Karpas-422 (cell line): ENCODE measurements at regions not wholly inside any gene's neighbourhood (a gene's known extent, or its start where the extent isn't known, plus 50 kb on each side); places are given as distances from the start of the nearest gene placed in this dataset.

Experiments used
- DNase-seq: peaks from one replicate; pipeline ENCODE4 v3.0.0-alpha.2; 2015
- H2AFZ ChIP-seq: fragments of 200-600 bp; sonication (generic); 2 replicates; pipeline ENCODE4 v1.6.1; 2014; ENCODE audit warnings: antibody characterized with exemption, low read length, mixed read lengths
- H3K27ac ChIP-seq: fragments of 200-600 bp; sonication (generic); 2 replicates; pipeline ENCODE4 v1.5.1; 2014; ENCODE audit warnings: mild to moderate bottlenecking, low read length, moderate library complexity
- H3K27me3 ChIP-seq: fragments of 200-600 bp; sonication (generic); 2 replicates; pipeline ENCODE4 v1.6.1; 2014; ENCODE audit warnings: low read length, mixed read lengths
- H3K36me3 ChIP-seq: fragments of 200-600 bp; sonication (generic); 2 replicates; pipeline ENCODE4 v1.6.1; 2014; ENCODE audit warnings: low read length, mixed read lengths; ENCODE audit not compliant: insufficient read depth
- H3K4me1 ChIP-seq: fragments of 200-600 bp; sonication (generic); 2 replicates; pipeline ENCODE4 v1.6.1; 2014; ENCODE audit warnings: mild to moderate bottlenecking, low read length, mixed read lengths
- H3K4me2 ChIP-seq: fragments of 200-600 bp; sonication (generic); 2 replicates; pipeline ENCODE4 v1.6.1; 2014; ENCODE audit warnings: low read length, low read depth, mild to moderate bottlenecking; ENCODE audit not compliant: poor library complexity, severe bottlenecking
- H3K4me3 ChIP-seq: fragments of 200-600 bp; sonication (generic); 2 replicates; pipeline ENCODE4 v1.5.1; 2014; ENCODE audit warnings: mild to moderate bottlenecking, antibody characterized with exemption, low read length, mixed read lengths
- H3K79me2 ChIP-seq: fragments of 200-600 bp; sonication (generic); 2 replicates; pipeline ENCODE4 v1.6.1; 2014; ENCODE audit warnings: mild to moderate bottlenecking, low read length, mixed read lengths
- H3K9ac ChIP-seq: fragments of 200-600 bp; sonication (generic); 2 replicates; pipeline ENCODE4 v1.6.0; 2014; ENCODE audit warnings: low read length
- H3K9me2 ChIP-seq: fragments of 200-600 bp; sonication (generic), shearing (Covaris generic); replicated peaks from 2 replicates; pipeline ENCODE4 v1.6.0; 2014; ENCODE audit warnings: mild to moderate bottlenecking, low read length, moderate library complexity; ENCODE audit not compliant: insufficient read depth
- H3K9me3 ChIP-seq: fragments of 300-700, 200-600 bp; sonication (generic); 2 replicates; pipeline ENCODE4 v1.6.1; 2014; ENCODE audit warnings: low read length, mixed read lengths
- H4K20me1 ChIP-seq: fragments of 200-600 bp; sonication (generic); 2 replicates; pipeline ENCODE4 v1.6.1; 2014; ENCODE audit warnings: mild to moderate bottlenecking, antibody characterized with exemption, low read length, low read depth; ENCODE audit not compliant: insufficient read depth

DNA sequence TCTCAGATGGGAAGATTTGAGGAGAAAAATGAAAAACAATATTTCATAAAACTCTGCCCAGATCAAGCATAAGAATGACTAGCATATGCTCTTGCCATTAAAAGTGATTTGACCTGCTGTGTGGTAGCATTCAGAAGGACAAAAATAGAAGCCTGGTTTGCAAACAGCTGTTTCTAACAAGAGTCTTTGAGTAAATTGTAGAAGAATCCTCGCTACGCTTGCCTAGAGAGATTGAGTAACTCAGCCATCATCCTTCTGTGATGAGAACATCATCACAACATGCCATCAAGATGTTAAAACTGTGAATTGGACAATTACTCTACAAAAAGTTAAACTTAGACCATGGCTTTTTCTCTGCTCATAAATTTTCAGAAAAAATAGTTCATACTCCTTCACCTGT, 168.9 kb upstream of the PUDP start:
- peaks cover 9% of the 10 kb centered on the region; the same call in 1 of the 2 replicates for H3K79me2 ChIP-seq
- no peak overlapping the region for H3K27ac ChIP-seq
- no peak overlapping the region for H3K9ac ChIP-seq
- H3K36me3 ChIP-seq: peaks cover 26% of the 10 kb centered on the region; the same call in 1 of the 2 replicates
- no peak overlapping the region for H3K4me3 ChIP-seq
- no peaks in the 10 kb centered on the region for H3K27me3 ChIP-seq
- no peak overlapping the region for H2AFZ ChIP-seq
- no peak overlapping the region for H3K4me2 ChIP-seq
- no peaks in the 10 kb centered on the region for H3K9me2 ChIP-seq
- H4K20me1 ChIP-seq: no peaks in the 10 kb centered on the region
- no peaks in the 10 kb centered on the region for H3K9me3 ChIP-seq
- no peak for DNase-seq
- H3K4me1 ChIP-seq: 0 out of 2 replicates have a peak, but pooled peaks cover 3% of the 10 kb centered on the region

DNA sequence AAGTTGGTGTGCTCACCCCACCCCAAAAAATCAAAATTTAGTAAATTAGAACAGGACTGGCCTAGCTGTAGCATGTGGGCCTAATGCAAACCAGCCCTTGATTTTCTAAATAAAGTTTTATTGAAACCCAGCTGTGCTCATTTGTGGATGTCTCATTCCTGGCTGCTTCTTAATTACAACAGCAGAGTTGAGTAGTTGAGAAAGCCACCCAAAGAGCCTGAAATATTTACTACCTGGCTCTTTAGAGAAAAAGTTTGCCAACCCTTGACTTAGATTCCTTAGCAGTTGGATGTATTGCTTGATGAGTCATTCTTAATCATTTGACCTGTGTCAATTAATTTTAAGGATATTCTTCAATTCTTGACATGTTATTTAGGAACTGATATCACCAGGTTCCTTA, 168.3 kb upstream of the PUDP start:
- H3K9me2 ChIP-seq: no peaks in the 10 kb centered on the region
- no peaks in the 10 kb centered on the region for H3K27me3 ChIP-seq
- H3K4me3 ChIP-seq: no peak overlapping the region
- H3K4me1 ChIP-seq: 0 out of 2 replicates have a peak, but pooled peaks cover 3% of the 10 kb centered on the region
- no peak overlapping the region for H3K9ac ChIP-seq
- H3K27ac ChIP-seq: no peak overlapping the region
- H2AFZ ChIP-seq: no peak overlapping the region
- H4K20me1 ChIP-seq: no peaks in the 10 kb centered on the region
- DNase-seq: no peak
- peaks cover 27% of the 10 kb centered on the region for H3K36me3 ChIP-seq
- peaks cover 9% of the 10 kb centered on the region; the same call in 1 of the 2 replicates for H3K79me2 ChIP-seq
- H3K9me3 ChIP-seq: no peaks in the 10 kb centered on the region
- H3K4me2 ChIP-seq: no peak overlapping the region

DNA sequence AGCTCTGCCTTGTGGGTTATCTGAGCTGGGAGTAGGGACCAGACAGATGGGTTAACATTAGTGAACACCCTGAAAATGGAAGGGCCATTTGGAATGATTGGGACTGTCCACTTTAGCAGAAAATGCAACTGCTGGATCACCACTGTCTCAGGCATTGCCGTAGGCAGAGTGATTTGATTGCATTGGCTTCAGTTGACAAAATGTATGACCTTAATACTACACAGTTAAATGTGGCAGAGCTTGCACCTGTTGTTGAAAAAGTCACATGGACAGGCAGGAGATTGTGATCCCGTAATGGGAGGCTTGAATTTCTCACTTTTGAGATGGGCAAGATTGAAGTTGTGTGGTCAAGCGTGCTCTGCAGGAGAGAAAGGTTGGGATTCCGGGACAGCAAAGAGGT, 166.5 kb upstream of the PUDP start:
- Histone ChIP-seq H3K27me3 (no peaks in the 10 kb centered on the region), H4K20me1 (no peaks in the 10 kb centered on the region), H3K36me3 (peaks cover 32% of the 10 kb centered on the region), H3K9me3 (no peaks in the 10 kb centered on the region), H3K79me2 (peaks cover 12% of the 10 kb centered on the region; the same call in 1 of the 2 replicates), H3K9me2 (no peaks in the 10 kb centered on the region), H3K9ac (no peak overlapping the region), H3K4me1 (0 out of 2 replicates have a peak, but pooled peaks cover 3% of the 10 kb centered on the region), H3K4me2 (no peak overlapping the region), H3K4me3 (no peak overlapping the region), H2AFZ (no peak overlapping the region), H3K27ac (no peak overlapping the region)
- DNase-seq: no peak

DNA sequence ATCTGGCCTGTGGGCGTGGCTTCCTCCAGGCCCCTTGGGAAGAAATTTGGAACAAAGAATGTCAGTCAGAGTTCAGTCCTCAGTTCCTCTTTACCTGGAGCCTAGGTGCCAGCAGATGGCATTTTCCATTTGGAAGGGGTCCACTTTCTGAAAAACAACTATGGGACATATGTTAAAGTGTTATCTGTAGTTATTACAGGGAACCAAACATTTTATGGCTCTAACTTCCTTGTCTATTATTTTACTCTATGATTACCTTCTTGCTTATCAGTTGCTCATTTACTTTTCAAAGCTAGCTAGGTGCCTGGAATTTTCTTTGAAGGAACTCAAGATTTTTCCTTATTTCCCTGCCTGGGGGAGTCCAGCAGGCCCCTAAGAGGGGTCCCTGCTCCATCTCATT, 159.8 kb upstream of the PUDP start:
- no peaks in the 10 kb centered on the region for H4K20me1 ChIP-seq
- H3K4me1 ChIP-seq: no peaks in the 10 kb centered on the region

DNA sequence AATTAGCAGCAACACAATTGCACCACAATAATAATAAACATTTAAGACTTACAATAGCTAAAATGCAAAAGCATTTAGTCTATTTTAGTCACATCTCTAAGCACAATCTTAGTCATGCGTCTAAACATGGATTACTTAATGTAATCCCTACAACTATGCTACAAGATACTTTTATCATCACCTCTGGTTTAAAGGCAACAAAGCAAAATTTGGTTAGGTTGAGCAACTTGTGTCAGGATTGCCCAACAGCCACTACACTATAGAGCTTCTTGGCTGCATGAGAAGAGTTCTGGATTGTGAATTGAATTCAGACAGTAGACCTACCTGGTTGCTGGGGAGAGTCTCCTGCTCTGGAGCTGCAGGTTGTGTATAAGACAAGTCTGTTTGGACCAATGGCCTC, 146.5 kb upstream of the PUDP start:
- Histone ChIP-seq H3K36me3 (peaks cover 23% of the 10 kb centered on the region; the same call in 1 of the 2 replicates), H3K4me2 (no peak overlapping the region), H3K27ac (no peak overlapping the region), H3K9me3 (no peaks in the 10 kb centered on the region), H3K27me3 (no peaks in the 10 kb centered on the region), H3K9ac (no peak overlapping the region), H4K20me1 (no peaks in the 10 kb centered on the region), H3K4me1 (no peaks in the 10 kb centered on the region), H3K9me2 (no peaks in the 10 kb centered on the region), H3K79me2 (no peaks in the 10 kb centered on the region), H3K4me3 (no peak overlapping the region), H2AFZ (no peak overlapping the region)
- no peak for DNase-seq

More for the DNA sequence above, 159.8 kb upstream of the PUDP start:
- Histone ChIP-seq H3K27me3 (no peaks in the 10 kb centered on the region), H3K4me2 (no peak overlapping the region), H3K27ac (no peak overlapping the region), H3K79me2 (peaks cover 3% of the 10 kb centered on the region; the same call in 1 of the 2 replicates), H3K9ac (no peak overlapping the region), H3K4me3 (no peak overlapping the region), H3K9me2 (no peaks in the 10 kb centered on the region), H3K9me3 (no peaks in the 10 kb centered on the region), H2AFZ (no peak overlapping the region), H3K36me3 (peaks cover 52% of the 10 kb centered on the region)
- DNase-seq: no peak

DNA sequence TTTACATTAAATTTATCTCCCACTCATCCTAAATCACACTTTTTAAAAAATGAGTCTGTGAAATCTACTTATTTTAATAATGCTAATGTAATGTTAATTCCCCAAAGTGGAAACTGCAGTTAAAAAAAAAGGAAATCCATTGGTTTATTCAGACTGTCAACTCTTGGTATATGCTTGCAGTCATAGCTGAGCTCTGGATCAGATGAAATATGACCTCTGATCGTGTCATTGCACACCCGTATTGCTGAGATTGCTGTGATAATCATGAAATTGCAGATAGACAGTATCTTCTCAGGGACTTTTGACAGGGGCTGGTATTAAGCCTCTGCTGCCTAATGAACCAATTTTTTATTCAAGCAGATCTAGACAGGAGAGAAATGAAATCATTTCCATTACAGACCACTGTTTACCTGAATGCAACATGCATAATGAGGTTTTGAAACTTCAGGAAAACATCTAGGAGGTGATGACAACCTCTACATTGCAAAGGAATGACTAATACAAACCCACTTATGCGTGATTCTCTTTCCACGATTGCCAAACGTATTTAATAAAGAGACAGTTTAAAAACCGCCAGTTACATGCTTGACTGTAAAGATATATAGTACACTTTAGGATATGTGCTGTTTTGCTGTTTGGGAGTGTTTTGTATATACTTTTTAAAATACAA, 138.3 kb upstream of the PUDP start:
- H3K4me2 ChIP-seq: no peak overlapping the region
- no peak overlapping the region for H3K27ac ChIP-seq
- no peak overlapping the region for H2AFZ ChIP-seq
- no peaks in the 10 kb centered on the region for H3K9me2 ChIP-seq
- H3K9ac ChIP-seq: no peak overlapping the region
- H3K4me3 ChIP-seq: no peak overlapping the region
- no peaks in the 10 kb centered on the region for H3K79me2 ChIP-seq
- H3K9me3 ChIP-seq: no peaks in the 10 kb centered on the region
- no peaks in the 10 kb centered on the region for H4K20me1 ChIP-seq
- no peak for DNase-seq
- no peaks in the 10 kb centered on the region for H3K27me3 ChIP-seq
- H3K36me3 ChIP-seq: peaks cover 25% of the 10 kb centered on the region
- no peaks in the 10 kb centered on the region for H3K4me1 ChIP-seq

DNA sequence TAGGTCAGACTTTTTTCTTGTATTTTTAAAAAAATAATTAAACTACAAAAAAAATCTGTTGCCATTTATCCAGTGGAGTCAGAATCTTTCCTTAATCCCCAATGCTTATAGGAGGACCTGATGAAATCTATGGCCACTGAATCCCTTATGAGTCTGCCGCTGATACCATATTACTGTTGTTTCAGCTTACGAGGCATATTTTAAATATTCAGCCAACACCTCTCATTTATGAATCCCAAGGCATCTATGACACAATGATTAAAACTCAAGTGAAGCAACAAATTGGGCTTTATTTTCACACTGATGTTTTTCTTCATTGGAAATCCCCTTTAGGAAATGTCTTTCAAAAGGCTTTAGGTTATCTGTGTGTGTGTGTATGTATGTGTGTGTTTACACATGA, 137.8 kb upstream of the PUDP start:
- H3K79me2 ChIP-seq: no peaks in the 10 kb centered on the region
- no peak overlapping the region for H3K9ac ChIP-seq
- no peaks in the 10 kb centered on the region for H3K9me3 ChIP-seq
- no peak overlapping the region for H3K27ac ChIP-seq
- no peaks in the 10 kb centered on the region for H3K9me2 ChIP-seq
- no peak overlapping the region for H3K4me3 ChIP-seq
- no peak overlapping the region for H3K4me2 ChIP-seq
- H3K27me3 ChIP-seq: no peaks in the 10 kb centered on the region
- no peaks in the 10 kb centered on the region for H4K20me1 ChIP-seq
- peaks cover 25% of the 10 kb centered on the region for H3K36me3 ChIP-seq
- H3K4me1 ChIP-seq: no peaks in the 10 kb centered on the region; the same call in 1 of the 2 replicates
- H2AFZ ChIP-seq: no peak overlapping the region
- DNase-seq: no peak

DNA sequence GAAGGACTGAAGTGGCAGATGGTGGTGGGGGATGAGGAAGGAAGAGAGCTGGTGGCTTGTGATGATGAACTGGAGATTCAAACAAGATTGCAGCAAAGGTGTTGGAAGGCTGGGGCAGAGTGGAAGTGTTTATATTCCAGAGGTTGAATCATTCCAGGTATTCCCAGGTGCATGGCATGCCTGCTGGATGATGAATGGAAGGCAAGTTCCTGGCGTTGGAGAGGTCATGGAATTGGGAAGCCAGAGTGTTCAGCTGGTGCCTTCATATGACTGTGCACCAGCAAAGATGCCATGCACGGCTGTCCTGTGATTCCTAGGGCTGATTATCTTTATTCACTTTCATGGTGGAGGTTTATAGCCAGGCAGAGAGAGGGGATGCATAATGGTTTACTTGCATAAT, 135.8 kb upstream of the PUDP start:
- Histone ChIP-seq H2AFZ (no peak overlapping the region), H3K9me2 (no peaks in the 10 kb centered on the region), H3K4me3 (no peak overlapping the region), H3K4me1 (peaks cover 14% of the 10 kb centered on the region), H3K9ac (no peak overlapping the region), H3K4me2 (no peak overlapping the region), H3K36me3 (peaks cover 23% of the 10 kb centered on the region), H3K27me3 (no peaks in the 10 kb centered on the region), H4K20me1 (no peaks in the 10 kb centered on the region), H3K79me2 (no peaks in the 10 kb centered on the region), H3K27ac (no peak overlapping the region), H3K9me3 (no peaks in the 10 kb centered on the region)
- DNase-seq: no peak
